HG02642 (cell line): ENCODE measurements at regions not wholly inside any gene's neighbourhood (a gene's known extent, or its start where the extent isn't known, plus 50 kb on each side); places are given as distances from the start of the nearest gene placed in this dataset.

ENCODE experiments used
- ATAC-seq: cut with Tn5 transposase; IDR thresholded peaks from one replicate; pipeline ENCODE4 v1.9.1; 2021; ENCODE audit warnings: mild to moderate bottlenecking; ENCODE audit not compliant: unreplicated experiment, poor library complexity

DNA sequence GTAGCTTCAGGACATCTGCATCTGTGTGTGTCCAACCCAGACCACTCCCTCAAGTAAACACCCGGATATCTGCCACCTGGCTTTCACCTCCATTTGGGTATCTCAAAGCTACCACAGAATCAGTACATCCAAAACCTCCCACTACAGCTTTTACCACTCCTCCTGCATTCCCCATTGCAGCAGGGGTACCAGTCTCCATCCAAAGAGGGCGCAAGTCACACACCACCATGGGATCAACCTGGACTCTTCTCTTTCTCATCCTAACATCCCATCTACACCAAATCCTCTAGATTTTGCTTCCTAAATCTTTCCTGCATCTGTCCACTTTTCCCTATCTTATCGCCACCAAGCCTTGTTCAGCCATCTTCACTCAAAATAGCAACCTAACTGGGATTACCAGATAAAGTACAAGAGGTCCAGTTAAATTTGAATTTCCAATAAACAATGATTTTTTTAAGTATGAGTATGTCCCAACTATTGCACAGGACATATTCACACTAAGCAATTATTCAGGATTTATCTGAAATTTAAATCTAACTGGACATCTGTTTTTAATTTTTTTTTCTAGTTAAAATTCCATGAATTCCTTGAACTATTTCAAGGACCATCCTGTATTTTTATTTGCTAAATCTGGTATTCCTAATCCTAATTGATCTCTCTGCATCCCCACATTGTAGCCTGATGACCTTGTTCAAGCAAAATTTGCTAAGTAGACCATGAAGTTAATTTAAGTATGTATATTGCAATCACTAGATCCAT lies 164.3 kb upstream of the MLN start:
- ATAC-seq = no peak

DNA sequence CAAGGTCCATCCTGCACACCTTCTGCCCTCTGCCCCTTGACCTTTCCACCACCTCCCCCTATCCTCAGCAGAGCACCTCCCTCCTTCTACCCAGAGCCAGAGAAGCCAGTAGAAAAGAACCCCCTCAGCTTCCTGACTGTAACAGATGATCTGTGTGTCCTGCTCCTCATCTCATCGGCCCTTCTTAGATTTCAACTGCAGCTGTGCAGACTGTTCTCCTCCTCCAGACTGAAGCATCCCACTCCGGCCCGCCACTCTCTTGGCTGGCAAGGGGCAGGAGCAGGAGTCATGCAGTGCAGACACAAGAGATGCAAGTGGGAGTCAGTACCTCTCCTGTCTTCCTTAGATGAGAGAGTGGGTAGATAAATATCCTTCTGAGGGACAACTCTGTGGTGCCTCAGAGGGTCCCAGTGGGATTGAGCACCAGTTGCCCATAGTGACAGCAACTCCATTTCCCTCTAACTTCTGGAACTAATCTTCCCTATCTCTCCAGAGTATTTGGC lies 163.5 kb upstream of the MLN start:
- ATAC-seq = no peak

GRCh38 chr6:33966536-33966935 lies 162.7 kb upstream of the MLN start:
- no peak for ATAC-seq

GRCh38 chr6:33965766-33966165 lies 162.0 kb upstream of the MLN start:
- ATAC-seq = no peak

- ATAC-seq = no peak
These were observed 160.6 kb upstream of the MLN start for GRCh38 chr6:33964387-33964786.

DNA sequence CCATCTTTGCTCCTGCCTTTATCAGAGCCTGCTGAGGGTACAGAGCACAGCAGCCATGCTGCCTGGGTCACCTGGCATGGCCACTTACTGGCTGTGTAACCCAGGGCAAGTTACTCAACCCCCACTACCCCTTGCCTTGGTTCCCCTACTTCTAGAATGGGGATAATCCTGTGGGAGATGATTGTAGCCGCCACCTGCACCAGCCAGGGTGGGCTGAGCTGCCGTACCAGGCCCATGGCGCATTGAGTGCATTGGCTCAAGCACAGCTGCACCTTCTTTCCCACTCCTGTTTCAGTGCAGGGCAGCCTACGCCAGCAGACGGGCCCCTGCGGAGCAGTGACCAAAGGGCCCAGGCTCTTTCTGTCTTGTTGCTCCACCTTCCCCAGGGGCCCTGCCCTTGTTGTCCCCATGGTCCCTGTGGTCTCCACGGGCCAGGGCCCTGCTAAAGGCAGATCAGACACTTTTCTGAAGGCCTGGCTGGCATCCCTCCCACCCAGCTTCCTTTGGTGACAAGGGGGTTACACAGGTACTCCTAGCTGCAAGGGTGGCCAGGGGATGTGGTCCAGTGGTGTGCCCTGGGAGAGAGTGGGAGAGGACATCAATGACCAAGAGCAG lies 159.4 kb upstream of the MLN start:
- no peak for ATAC-seq

DNA sequence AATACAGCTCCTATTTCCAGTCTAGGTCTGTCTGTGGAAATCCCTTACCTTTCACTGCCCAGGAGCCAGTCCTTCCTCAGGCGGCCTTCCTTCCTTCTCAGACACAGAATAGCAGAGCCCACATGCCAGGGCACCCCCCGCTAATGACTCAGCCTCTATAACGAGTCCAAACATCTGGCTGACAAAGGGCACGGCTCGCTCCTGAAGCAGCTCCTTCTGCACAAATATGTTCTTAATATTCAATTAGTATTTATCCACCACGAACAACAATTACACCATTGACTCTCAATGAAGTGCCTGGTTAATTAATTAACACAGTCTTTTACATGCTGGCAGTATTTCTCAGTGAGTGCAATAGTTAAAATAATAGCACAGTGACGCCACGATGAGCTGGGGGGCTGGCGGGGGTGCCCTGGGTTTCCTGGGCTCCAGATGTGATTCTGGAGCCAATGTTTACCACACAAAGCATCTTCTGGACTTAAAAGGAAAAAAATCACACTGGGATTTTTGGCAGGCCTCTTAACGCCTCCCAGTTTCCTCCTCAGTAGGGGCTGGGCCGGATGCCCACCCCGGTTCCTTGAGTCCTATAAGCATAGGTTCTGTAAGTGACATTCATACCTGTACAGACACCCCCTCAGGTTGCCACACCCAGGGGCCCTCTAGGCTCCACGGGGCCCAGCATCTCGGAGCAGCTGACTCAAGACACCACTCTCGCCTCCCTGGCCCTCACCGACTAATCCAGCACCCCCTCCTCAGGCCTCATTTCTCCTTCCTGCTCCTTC lies 158.6 kb upstream of the MLN start:
- no peak for ATAC-seq

DNA sequence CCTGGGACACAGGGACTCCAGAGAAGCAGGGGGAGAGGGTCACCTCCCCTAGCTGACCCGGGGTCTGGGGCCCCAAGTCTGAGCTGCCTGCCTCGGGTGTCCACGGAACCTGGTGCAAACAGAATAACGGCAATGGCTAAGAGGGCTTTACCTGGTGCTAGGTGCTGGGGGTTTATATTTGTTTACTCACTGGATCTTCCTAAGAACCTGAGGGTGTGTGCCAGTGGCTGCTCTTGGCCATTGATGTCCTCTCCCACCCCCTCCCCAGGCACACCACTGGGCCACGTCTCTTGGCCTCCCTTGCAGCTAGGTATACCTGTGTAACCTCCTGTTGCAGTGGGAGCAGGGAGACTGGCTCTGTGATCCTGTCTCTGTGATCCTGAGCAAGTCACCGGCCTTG lies 157.9 kb upstream of the MLN start:
- no peak for ATAC-seq

DNA sequence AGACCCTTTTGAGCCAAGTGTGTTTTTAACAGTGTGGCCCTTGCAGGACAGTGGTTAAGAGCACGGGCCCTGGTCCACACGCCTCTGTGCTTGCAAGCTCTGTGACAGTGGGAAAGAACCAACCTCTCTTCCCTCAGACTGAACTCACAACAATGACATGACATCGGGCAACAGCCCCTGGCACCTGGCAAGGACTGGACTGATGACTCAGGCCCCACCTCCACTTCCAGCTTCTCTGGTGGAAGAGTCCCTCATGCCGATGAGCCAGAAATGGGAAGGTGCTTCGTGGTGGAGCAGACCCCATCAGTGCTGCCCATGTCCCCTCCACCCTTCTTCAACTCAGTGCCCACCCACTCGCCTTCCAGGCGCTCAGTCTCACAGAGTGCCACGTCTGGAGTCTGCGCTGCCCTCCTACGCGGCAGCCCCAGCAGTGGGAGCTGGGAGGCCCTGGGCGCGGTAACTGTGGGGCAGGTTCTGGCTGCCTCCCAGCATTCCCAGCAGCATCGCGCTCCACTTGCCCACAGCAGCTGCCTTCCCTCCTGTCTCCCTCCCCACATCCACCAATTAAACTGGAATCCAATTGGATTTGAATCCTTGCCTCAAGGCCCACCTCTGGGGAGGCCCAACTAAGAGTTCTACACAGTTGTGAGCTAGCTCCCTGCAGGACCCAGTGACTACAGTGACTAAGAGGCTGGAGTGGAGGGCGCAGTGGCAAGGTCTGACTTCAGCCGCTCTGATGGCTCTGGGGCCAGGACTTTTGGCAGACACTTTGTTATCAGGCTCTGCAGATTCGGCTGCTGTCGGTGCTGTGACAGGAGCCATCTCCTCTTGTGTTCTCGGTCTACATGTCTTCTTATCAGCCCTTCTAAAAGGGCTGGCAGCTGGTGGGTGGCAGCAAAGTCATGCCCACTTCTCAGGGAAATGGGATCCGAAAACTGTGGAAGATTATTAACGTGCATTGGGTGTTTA lies 156.8 kb upstream of the MLN start:
- no peak for ATAC-seq

DNA sequence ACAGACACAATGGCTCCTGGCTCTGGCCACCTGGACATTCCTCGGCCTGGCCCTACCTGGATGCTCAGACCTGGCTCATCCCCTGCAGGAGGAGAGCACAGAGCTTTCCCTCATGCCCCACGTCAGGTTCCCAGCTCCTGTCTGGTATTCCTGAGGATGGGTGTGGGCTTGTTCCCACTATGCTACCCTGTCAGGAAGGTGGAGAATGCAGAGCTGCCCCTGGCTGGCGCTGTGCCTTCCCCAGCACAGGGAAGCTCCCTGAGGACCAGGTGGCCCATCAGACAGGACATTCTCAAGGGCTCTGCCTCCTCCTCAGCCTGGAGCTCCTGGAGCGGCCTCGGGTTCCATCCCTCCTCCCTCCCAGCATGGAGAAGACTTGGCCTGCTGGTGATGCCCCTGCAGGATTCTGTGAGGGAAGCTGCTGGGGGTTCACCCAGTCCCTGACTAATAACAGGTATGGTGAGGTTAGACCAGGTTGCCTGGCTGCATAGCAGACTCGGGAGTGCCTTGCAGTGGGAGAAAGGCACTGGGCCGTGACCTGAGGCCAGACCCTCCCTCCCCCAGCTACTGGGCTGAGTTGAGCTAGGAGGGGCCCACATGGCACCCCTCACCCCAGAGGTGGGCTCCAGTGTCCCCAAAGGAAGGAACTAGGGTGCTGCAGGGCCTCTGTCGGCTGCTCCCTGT lies 156.0 kb upstream of the MLN start:
- no peak for ATAC-seq

DNA sequence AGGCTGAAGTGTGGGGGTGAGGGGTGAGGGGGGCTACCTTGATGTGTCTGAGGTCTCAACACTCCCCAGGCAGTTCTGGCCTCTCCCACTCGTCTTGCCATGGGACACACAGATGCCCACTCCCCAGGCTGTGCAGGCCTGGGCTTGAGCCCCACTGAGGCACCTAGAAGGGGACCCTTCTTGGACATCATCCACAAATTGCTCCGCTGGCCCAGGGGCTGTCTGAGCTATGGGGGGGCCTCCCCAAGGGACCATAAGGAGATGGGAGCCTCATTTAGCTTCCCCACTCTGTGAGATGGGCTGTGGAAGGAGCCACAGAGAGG lies 155.5 kb upstream of the MLN start:
- no peak for ATAC-seq

DNA sequence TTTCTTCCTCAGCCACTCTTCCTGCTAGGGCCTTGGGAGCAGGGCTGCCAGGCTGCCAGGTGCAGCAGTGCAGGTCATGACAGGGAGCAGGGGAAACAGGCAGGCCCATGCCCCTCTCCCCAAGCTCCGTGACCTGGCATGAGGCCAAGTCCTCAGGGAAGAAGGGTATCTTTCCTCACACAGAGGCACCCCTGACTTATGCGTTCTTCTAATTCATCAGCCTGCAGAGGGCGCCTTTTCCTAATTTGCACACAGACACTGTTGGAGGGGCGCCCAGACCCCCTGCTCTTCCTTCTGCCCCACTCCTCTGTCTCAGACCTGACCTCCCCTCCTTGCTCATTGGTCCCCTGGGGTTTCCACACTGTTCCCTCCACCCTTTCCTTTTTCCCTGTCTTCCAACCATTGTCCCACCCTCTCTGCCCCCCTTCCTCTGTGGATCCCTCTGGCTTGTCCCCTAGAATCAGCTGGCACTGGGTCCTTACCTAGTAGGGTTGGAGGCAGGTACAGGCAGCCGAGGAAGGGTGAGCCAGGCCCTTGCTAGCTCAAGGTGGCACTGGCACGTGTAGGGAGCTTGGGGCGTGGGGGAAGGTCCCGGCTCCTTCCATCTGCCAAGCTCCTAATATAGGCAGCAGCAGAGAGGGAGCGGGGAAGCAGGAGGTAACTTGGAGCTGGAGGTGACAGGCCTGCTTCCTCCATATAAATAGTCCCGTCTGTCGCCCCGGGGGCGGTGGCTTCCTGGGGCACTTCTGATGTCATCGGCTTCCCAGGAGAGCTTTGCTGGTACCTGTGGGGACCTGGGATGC lies 154.9 kb upstream of the MLN start:
- ATAC-seq = no peak

DNA sequence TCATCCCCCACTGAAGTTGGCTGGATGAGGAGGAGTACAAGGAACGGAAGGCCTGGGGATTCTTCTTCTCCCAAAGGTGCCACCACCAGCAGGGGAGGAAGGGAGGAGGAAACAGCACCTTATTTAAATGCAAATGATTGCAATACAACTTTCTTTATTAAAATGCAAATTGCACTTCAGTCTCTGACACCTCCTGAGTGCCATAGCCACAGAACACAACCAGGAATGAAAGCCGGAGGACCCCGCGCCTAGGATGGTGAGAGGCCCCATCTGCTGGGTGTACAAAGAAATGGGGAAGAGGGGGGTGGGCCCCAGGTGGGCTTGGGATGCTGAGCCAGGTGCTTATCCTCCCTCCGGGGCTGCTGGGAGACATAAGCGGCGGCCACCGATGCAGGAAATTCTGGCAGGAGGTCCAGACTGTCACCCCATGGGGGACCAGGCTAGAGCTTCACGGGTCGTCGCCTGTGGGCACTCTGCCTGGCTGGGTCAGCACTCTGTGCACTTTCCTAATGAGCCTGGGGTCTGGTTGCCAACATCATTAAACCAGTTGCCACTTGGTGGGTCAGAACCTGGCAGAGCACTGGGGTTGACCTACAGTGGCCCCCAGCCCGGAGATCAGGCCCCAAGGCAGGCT lies 154.2 kb upstream of the MLN start:
- no peak for ATAC-seq

GRCh38 chr6:33957131-33957891 lies 153.5 kb upstream of the MLN start:
- ATAC-seq = no peak

GRCh38 chr6:33956206-33956605 lies 152.4 kb upstream of the MLN start:
- ATAC-seq = no peak

- no peak for ATAC-seq
These were observed 151.8 kb upstream of the MLN start for GRCh38 chr6:33955566-33955965.

DNA sequence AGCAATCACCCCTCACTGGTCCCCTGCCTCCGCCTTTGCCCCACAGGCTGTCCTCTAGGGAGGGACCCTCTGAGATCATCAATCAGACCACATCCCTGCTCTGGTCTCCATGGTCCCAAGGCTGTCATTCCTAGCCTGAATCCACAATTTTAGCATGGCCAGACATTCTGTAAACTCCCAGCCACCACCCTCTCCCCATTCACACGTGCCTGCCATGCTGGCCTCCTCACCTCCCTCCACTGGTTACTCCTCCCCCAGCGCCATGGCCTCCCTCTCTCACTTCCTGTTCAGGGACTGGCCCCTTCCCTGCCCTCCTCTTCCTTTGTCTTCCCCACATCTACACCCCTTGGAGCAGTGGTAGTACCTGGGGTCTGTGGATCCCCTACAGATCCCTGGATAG lies 150.7 kb upstream of the MLN start:
- ATAC-seq = no peak

GRCh38 chr6:33953171-33953570 lies 149.4 kb upstream of the MLN start:
- ATAC-seq = no peak
